Hematopoietic multipotent progenitor cell (in vitro differentiated cells): ENCODE measurements at regions not wholly inside any gene's neighbourhood (a gene's known extent, or its start where the extent isn't known, plus 50 kb on each side); places are given as distances from the start of the nearest gene placed in this dataset. TPM values are rescaled to one million over a fixed set of nuclear protein-coding genes. Genes with fewer than 3 reads are reported as not detected.
A peak's percentile ranks its signal among the peaks of the same experiment; 100 is the strongest.

ENCODE experiments used
- DNase-seq, 3 donors: peaks; one replicate each; pipeline ENCODE4 v3.0.0-alpha.2; 2011 to 2015; ENCODE audit warnings: low read depth in 2 of 3, low spot score in 2 of 3
- small RNA-seq: library from RNA; depleted of rRNA; stranded (forward); fragments of <200 nt; gene quantifications from one replicate; pipeline ENCODE3, GENCODE V24; 2012

- DNase-seq: no peak
Measured at GRCh38 chr5:77157732-77158532, 52.5 kb upstream of the PDE8B start.

GRCh38 chr5:77156379-77156778 is 54.1 kb upstream of the PDE8B start:
- no peak for DNase-seq

GRCh38 chr5:77155179-77155785 is 55.2 kb upstream of the PDE8B start:
- peak in 1 of 3 donors; percentile 49 for DNase-seq

GRCh38 chr5:77152441-77152840 is 58.0 kb upstream of the PDE8B start:
- DNase-seq: no peak

GRCh38 chr5:77151501-77151900 is 59.0 kb upstream of the PDE8B start:
- DNase-seq: no peak

GRCh38 chr5:77146896-77147295 is 59.8 kb upstream of the ZBED3 start:
- peak in 1 of 3 donors; percentile 9 for DNase-seq

GRCh38 chr5:77145666-77146065 is 58.6 kb upstream of the ZBED3 start:
- no peak for DNase-seq

GRCh38 chr5:77144837-77145139 is 57.7 kb upstream of the ZBED3 start:
- DNase-seq: no peak

- DNase-seq: peak; percentile 37 to 77 (median 61)
Measured at GRCh38 chr5:77143998-77144836, 57.1 kb upstream of the ZBED3 start.

GRCh38 chr5:77140350-77140749 is 53.3 kb upstream of the ZBED3 start:
- no peak for DNase-seq

- peak in 2 of 3 donors; percentile 19 to 30 for DNase-seq
Measured at GRCh38 chr5:77139001-77139400, 51.9 kb upstream of the ZBED3 start.

Small RNA genes in the stretch of these regions (small RNA-seq; reads per million reads assigned to genes)
- not detected for gene HMGB1P35
